Fibroblast of villous mesenchyme (primary cell): ENCODE measurements at regions not wholly inside any gene's neighbourhood (a gene's known extent, or its start where the extent isn't known, plus 50 kb on each side); places are given as distances from the start of the nearest gene placed in this dataset.
A peak's percentile ranks its signal among the peaks of the same experiment; 100 is the strongest.
"Not testable (repeated sequence)": the region's sequence is repeated elsewhere in the genome, so short reads cannot be mapped to it uniquely, and the experiment has no call there.

Experiments used
- DNase-seq: peaks from one replicate; pipeline ENCODE4 v3.0.0-alpha.2; 2010; ENCODE audit warnings: low read depth
- H3K4me3 ChIP-seq: 2 replicates; pipeline ENCODE4 v1.5.1; 2011; ENCODE audit warnings: low read depth, mild to moderate bottlenecking, low read length
- TF ChIP-seq, protein P1 (sequence below): IDR thresholded peaks from 2 replicates; pipeline ENCODE4 v1.5.1; 2012; ENCODE audit warnings: low read depth, mild to moderate bottlenecking, low read length; ENCODE audit not compliant: insufficient read depth

DNA sequence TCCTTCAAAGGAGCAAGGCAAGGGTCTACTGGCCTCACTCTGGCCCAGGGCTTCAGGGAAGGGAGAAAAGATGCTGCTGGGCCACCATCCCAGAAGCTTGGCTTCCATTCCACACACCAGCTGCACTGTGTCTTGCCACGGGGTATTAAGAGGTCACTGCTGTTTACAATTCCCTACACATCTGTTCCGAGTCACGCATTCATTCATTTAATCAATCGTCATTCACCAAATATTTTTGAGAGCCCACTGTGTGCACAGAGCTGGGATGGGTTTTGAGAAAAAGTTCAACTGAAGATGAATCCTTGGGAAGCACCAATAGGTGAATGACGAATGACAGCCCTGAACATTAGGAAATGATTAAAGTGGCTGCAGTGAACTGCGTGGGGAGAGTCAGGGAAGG lies 101.7 kb downstream of the NAV1 start:
- peak; percentile 93 for DNase-seq
- TF ChIP-seq, protein P1, sequence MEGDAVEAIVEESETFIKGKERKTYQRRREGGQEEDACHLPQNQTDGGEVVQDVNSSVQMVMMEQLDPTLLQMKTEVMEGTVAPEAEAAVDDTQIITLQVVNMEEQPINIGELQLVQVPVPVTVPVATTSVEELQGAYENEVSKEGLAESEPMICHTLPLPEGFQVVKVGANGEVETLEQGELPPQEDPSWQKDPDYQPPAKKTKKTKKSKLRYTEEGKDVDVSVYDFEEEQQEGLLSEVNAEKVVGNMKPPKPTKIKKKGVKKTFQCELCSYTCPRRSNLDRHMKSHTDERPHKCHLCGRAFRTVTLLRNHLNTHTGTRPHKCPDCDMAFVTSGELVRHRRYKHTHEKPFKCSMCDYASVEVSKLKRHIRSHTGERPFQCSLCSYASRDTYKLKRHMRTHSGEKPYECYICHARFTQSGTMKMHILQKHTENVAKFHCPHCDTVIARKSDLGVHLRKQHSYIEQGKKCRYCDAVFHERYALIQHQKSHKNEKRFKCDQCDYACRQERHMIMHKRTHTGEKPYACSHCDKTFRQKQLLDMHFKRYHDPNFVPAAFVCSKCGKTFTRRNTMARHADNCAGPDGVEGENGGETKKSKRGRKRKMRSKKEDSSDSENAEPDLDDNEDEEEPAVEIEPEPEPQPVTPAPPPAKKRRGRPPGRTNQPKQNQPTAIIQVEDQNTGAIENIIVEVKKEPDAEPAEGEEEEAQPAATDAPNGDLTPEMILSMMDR = no peak
- H3K4me3 ChIP-seq = no peak overlapping the region

DNA sequence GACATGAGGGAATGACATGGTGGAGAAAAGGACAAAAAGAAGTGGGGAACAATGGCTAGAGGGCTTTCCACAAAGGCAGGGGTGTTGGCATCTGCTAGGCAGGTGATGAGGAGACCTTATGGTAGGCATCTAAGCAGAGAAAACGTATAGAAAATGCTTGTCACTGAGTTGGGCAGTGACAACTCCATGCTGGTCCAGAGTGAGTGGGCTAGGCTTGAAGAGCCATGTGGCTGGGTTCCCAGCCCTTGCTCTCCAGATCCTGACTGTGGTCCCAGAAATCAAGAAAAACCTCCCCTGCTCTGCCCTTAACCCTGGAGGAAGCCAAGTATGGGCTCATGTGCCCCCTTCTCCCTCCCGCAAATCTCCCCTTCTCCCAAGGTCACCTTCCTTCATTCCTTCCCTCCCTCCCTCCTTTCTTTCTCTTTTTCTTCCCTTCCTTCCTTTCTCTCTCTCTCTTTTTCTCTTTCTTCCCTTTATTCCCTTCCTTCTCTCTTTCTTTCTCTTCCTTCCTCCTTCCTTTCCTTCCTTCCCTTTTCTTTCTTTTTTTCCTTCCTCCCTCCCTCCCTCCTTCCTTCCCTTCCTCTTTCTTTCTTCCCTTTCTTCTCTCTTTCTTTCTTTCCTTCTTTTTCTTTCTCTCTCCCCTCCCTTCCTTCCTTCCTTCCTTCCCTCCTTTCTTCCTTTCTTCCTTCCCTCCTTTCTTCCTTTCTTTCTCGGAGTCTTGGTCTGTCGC lies 102.8 kb downstream of the NAV1 start:
- no peak overlapping the region for H3K4me3 ChIP-seq
- DNase-seq = no peak
- TF ChIP-seq, protein P1 = no peak

DNA sequence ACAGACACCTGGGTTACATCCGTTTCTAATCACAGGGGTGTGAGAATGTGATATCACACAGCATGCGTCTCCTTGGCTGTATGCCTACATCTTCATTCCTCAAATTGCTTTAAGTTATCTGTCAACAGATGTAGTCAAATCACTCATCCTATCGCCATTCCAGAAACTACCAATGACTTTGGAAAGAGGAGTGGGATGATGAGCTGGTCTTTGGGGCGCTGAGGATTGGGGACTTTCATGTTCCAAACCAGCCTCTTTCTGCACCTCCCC lies 104.8 kb downstream of the NAV1 start:
- no peak for DNase-seq
- TF ChIP-seq, protein P1 = no peak
- H3K4me3 ChIP-seq = no peak overlapping the region

DNA sequence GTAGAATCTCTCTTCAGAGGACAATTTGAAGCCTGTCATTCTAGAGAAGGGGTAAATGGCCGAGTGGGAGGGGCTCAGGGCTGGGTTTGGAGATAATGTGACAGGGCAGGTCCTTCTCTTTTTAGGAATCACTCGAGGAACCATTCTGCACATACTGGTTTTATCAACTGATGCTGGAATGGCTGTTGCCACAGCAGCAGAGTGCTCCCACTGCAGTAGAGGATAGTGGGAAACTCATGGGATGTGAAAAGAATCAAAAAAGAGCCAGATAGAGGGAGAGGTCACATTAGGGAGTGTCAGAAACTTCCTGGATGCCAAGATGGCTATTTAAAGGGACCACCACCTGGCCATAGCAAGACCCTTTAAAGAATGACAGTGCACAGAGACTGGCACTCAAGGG lies 105.3 kb downstream of the NAV1 start:
- TF ChIP-seq, protein P1 = no peak
- no peak for DNase-seq

DNA sequence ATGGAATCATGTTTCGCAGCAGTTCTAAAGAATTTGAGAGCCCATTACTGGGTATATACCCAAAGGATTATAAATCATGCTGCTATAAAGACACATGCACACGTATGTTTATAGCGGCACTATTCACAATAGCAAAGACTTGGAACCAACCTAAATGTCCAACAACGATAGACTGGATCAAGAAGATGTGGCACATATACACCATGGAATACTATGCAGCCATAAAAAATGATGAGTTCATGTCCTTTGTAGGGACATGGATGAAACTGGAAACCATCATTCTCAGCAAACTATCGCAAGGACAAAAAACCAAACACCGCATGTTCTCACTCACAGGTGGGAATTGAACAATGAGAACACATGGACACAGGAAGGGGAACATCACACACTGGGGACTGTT lies 106.1 kb downstream of the NAV1 start:
- H3K4me3 ChIP-seq, DNase-seq: not testable (repeated sequence)

More for the DNA sequence above, 105.3 kb downstream of the NAV1 start:
- H3K4me3 ChIP-seq = no peak overlapping the region

DNA sequence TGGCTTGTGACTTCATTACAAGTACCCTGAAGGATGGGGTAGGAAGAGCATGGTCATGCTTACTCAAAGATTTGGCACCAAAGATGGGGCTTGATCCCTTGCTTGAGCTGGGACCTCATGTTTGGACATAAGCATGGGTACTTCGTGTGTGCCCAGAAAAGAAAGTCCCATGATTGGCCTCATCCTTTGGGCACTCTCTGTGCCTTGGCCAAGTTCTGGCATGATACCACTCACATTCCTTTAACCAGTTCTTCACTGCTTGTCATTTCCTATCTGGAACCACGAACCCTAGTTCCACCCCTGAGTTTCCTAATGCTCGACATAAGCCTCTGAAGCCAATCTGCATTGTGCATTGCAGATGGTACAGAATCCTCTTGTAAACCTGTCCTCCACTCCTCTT lies 107.0 kb downstream of the NAV1 start:
- no peak overlapping the region for H3K4me3 ChIP-seq
- DNase-seq = no peak
- TF ChIP-seq, protein P1 = no peak

DNA sequence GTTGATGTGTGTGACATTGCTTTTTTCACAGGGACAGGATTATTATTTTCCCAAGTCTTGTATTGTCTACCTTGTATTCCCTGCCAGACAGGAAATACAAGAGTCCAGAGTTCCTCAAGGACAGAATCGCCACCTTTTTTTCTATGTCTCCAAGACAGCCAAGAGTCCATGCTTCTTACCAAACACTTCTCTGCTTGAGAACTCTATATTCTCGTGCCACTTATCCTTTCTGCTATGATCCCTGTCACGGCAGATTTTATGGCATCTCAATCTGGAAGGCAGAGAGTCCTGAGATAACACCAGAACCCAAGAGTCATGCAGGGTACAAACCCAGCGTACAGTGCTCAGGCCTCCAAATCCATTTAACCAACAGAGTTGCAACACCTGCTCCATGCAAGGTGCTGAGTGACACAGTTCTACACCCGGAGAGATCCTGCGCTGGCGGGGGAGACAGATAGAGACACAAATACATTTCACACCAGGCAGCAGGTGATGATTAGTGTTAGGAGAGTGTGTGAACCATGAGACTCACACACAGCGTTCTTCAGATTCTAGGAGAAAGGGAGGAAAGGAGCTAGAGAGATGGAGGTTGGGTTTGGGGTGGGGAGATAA lies 107.6 kb downstream of the NAV1 start:
- no peak overlapping the region for H3K4me3 ChIP-seq

More for the DNA sequence above, 107.6 kb downstream of the NAV1 start:
- no peak for DNase-seq
- TF ChIP-seq, protein P1 = no peak
